Progenitor cell of endocrine pancreas (in vitro differentiated cells): ENCODE measurements at regions not wholly inside any gene's neighbourhood (a gene's known extent, or its start where the extent isn't known, plus 50 kb on each side); places are given as distances from the start of the nearest gene placed in this dataset.

Experiments
- DNase-seq: peaks from one replicate; pipeline ENCODE4 v3.0.0; 2021; ENCODE audit warnings: low spot score; ENCODE audit not compliant: unreplicated experiment
- H3K27ac Mint-ChIP-seq: 2 replicates; pipeline ENCODE4 v1.8.0; 2021; ENCODE audit warnings: mild to moderate bottlenecking, moderate library complexity, mixed read lengths
- H3K27me3 Mint-ChIP-seq: 2 replicates; pipeline ENCODE4 v1.8.0; 2021; ENCODE audit warnings: mixed read lengths
- H3K36me3 Mint-ChIP-seq: 2 replicates; pipeline ENCODE4 v1.8.0; 2022; ENCODE audit warnings: mixed read lengths; ENCODE audit not compliant: insufficient read depth
- H3K4me1 Mint-ChIP-seq: 2 replicates; pipeline ENCODE4 v1.8.0; 2021; ENCODE audit warnings: low read depth, mixed read lengths
- H3K4me3 Mint-ChIP-seq: 2 replicates; pipeline ENCODE4 v1.8.0; 2021; ENCODE audit warnings: low read depth, mild to moderate bottlenecking, moderate library complexity, mixed read lengths
- H3K9me3 Mint-ChIP-seq: 2 replicates; pipeline ENCODE4 v1.8.0; 2021; ENCODE audit warnings: low read depth, mixed read lengths
- TF ChIP-seq, protein P1 (sequence below): fragments of 200-600 bp; sonication (generic); IDR thresholded peaks from one replicate; pipeline ENCODE4 v1.5.0; 2021; ENCODE audit warnings: antibody characterized with exemption, mild to moderate bottlenecking; ENCODE audit not compliant: unreplicated experiment

DNA sequence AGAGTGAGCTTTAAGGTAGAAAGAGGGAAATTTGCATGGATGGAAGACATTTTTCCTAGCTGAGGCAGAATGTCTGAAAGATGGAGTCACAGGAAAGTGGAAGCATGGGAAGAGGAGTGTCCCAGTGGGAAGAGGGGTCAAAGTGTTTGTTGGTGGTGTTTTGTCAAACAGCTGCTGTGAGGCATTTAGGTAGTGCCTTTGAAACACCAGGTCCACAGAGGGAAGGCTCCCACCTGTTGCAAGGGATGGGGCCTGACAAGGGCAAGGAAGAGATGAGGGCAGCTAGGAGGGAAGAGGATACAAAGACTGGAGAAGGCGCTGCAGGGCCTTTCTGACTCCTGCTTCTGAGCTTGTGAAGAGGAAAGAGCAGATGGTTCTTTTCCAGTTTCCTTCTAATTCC is 91.8 kb upstream of the CISTR start:
- H3K27me3 Mint-ChIP-seq = peaks cover 72% of the 10 kb centered on the region
- H3K9me3 Mint-ChIP-seq = no peaks in the 10 kb centered on the region
- no peak overlapping the region for H3K27ac Mint-ChIP-seq
- TF ChIP-seq, protein P1, sequence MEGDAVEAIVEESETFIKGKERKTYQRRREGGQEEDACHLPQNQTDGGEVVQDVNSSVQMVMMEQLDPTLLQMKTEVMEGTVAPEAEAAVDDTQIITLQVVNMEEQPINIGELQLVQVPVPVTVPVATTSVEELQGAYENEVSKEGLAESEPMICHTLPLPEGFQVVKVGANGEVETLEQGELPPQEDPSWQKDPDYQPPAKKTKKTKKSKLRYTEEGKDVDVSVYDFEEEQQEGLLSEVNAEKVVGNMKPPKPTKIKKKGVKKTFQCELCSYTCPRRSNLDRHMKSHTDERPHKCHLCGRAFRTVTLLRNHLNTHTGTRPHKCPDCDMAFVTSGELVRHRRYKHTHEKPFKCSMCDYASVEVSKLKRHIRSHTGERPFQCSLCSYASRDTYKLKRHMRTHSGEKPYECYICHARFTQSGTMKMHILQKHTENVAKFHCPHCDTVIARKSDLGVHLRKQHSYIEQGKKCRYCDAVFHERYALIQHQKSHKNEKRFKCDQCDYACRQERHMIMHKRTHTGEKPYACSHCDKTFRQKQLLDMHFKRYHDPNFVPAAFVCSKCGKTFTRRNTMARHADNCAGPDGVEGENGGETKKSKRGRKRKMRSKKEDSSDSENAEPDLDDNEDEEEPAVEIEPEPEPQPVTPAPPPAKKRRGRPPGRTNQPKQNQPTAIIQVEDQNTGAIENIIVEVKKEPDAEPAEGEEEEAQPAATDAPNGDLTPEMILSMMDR = no peak
- no peaks in the 10 kb centered on the region for H3K4me1 Mint-ChIP-seq
- H3K36me3 Mint-ChIP-seq = no peaks in the 10 kb centered on the region
- no peak for DNase-seq
- no peak overlapping the region for H3K4me3 Mint-ChIP-seq

DNA sequence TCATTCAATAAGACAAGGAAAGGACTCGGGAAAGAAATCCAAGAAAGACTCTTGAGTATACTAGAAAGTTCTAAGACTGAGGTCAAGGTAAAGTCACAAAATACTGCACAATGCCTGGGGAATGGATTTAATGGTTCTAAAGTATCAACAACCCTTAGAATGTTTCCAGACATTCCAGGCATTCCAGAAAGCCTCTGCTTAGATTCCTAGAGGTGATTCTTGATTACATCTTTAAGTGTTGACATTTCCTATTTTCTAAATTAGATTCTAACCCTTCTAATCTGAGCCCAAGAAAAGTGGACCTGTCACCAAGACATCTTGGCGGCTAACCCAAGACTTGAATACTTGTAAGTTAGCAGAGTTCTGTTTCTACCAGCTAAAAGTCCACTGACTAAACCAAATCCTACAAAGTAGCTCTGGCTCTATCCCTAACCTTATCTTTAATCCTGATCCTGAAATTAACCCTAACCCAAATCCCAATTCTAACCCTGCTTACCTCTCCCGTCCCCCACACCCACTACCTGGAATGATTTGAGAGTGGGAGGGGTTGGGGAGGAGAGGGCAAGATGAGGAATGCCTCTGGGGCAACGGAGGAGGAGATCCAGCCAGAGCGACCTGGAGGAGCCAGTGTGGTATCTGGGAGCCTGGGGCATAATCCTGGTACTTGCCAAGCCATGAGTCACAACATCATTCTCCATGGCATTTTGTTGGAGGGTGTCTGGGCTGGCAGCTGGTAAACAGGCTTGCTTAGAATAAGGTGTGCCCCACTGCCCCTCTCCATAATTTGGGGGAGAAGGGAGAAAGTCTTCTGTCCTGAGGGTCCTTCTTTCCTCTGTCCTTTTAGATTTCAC is 93.4 kb upstream of the HOXC13 start:
- H3K27me3 Mint-ChIP-seq = peaks cover 76% of the 10 kb centered on the region
- H3K27ac Mint-ChIP-seq = no peak overlapping the region
- H3K9me3 Mint-ChIP-seq = no peaks in the 10 kb centered on the region
- no peak overlapping the region for H3K4me3 Mint-ChIP-seq
- TF ChIP-seq, protein P1 = no peak
- DNase-seq = no peak
- no peaks in the 10 kb centered on the region for H3K36me3 Mint-ChIP-seq
- H3K4me1 Mint-ChIP-seq = no peaks in the 10 kb centered on the region

DNA sequence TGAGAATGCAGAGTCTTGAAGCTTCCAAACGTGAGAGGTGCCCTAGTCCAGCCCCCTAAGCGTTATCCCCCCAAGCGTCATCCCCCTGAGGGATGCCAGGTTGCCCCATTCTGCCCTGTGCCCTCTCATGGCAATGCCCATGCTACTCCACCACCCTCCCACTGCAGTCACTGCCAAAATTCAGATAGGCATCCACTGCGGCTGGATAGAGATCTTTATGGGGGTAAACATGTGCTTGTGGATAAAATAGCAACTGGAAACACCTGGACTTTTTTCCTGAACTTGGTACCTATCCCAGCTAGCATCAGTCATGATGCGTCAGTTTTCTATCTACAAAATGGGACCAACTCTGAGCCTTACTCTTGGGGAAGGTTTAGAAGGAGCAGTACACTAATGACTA is 92.7 kb upstream of the HOXC13 start:
- no peak overlapping the region for H3K4me3 Mint-ChIP-seq
- no peaks in the 10 kb centered on the region for H3K4me1 Mint-ChIP-seq
- H3K27ac Mint-ChIP-seq = no peak overlapping the region
- H3K27me3 Mint-ChIP-seq = peaks cover 76% of the 10 kb centered on the region
- no peaks in the 10 kb centered on the region for H3K9me3 Mint-ChIP-seq
- DNase-seq = no peak
- TF ChIP-seq, protein P1 = no peak
- H3K36me3 Mint-ChIP-seq = no peaks in the 10 kb centered on the region

DNA sequence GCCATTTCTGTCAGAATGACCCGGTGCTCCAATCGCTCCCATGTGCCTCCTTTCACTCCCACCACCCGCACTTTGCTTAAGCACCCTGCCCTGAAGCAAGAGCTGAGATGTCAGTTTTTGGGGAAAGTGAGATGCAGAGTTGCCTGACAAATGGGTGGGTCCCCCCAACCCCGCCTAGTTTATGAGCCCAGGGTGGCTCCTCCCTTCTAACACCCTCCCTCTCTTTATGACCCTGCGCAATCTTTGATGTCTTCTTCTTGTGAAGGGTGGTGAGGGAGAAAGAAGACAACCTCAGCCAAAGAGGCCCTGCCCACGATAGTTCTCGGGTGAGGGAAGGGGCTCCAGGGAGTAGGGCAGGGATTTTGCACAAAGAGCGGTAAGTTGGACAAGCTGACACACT is 89.5 kb upstream of the HOXC13 start:
- H3K27ac Mint-ChIP-seq = no peak overlapping the region
- H3K4me3 Mint-ChIP-seq = no peak overlapping the region
- TF ChIP-seq, protein P1 = no peak
- H3K27me3 Mint-ChIP-seq = peaks cover 70% of the 10 kb centered on the region
- no peak for DNase-seq
- H3K9me3 Mint-ChIP-seq = no peaks in the 10 kb centered on the region
- H3K36me3 Mint-ChIP-seq = no peaks in the 10 kb centered on the region
- no peaks in the 10 kb centered on the region for H3K4me1 Mint-ChIP-seq

DNA sequence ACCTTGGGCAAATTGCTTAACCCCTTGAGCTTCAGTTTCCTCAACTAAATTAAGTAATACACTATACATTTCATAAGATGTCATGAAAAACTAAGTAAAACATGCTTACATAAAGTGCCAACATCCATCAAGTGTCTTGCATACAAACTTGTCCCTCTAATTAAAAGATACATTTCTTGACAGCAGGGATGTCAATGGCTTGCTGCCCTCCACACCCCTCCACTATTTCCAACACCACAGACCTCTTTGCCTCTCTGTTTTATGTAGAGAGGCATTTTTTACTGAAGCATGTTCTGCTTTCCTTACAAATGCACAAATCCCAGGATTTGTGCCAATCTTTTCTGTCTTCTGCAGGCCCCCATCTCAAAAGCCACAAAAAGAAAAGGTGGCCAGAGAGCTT is 89.0 kb upstream of the HOXC13 start:
- no peaks in the 10 kb centered on the region for H3K4me1 Mint-ChIP-seq
- no peaks in the 10 kb centered on the region for H3K36me3 Mint-ChIP-seq
- H3K27ac Mint-ChIP-seq = no peak overlapping the region
- peaks cover 72% of the 10 kb centered on the region for H3K27me3 Mint-ChIP-seq
- no peaks in the 10 kb centered on the region for H3K9me3 Mint-ChIP-seq
- TF ChIP-seq, protein P1 = no peak
- DNase-seq = no peak
- H3K4me3 Mint-ChIP-seq = no peak overlapping the region
